Left lung (tissue), 4 donors: ENCODE measurements at regions not wholly inside any gene's neighbourhood (a gene's known extent, or its start where the extent isn't known, plus 50 kb on each side); places are given as distances from the start of the nearest gene placed in this dataset.

Experiments
- ATAC-seq: fragments of 200-7000 bp; cut with Tn5 transposase; one replicate; pipeline ENCODE4 v1.9.1; 2020; ENCODE audit warnings: moderate library complexity
- DNase-seq, 4 donors: peaks; one replicate each; pipeline ENCODE4 v3.0.0-alpha.2; 2013 to 2020
- H3K27ac ChIP-seq, 2 donors: fragments of 200-600 bp; sonication (generic) in 1 of 2; one replicate each; pipeline versions ENCODE4 v1.5.0 to v1.8.0; 2020 to 2021
- H3K27me3 ChIP-seq, 2 donors: fragments of 200-600 bp; sonication (generic) in 1 of 2; one replicate each; pipeline versions ENCODE4 v1.5.0 to v1.8.0; 2020 to 2021
- H3K36me3 ChIP-seq, 2 donors: fragments of 200-600 bp; sonication (generic) in 1 of 2; one replicate each; pipeline versions ENCODE4 v1.5.0 to v1.8.0; 2020 to 2021
- H3K4me1 ChIP-seq, 2 donors: fragments of 200-600 bp; one replicate each; pipeline ENCODE4 v1.8.0; 2021
- H3K4me3 ChIP-seq, 2 donors: fragments of 200-600 bp; sonication (generic) in 1 of 2; one replicate each; pipeline versions ENCODE4 v1.5.0 to v1.8.0; 2020 to 2021; ENCODE audit warnings: mild to moderate bottlenecking in 1 of 2
- H3K9me3 ChIP-seq, 2 donors: fragments of 200-600 bp; sonication (generic) in 1 of 2; one replicate each; pipeline versions ENCODE4 v1.5.0 to v1.8.0; 2020 to 2021
- intact Hi-C, 2 donors: fragments of 100-400 bp; cut with DNase I; formaldehyde crosslinking; loops; one replicate each; pipeline versions ENCODE4 v1.11.2 to v1.14.2; 2022
- TF ChIP-seq, protein P1 (sequence below), 2 donors: fragments of 200-600 bp; sonication (generic) in 1 of 2; IDR thresholded peaks; one replicate each; pipeline versions ENCODE4 v1.5.0 to v1.8.0; 2021; ENCODE audit warnings: antibody characterized with exemption in 2 of 2
- donor health status: DM: no; HTN: yes; CAD: no.
- donor health status: DM: no; HTN: no; CAD: no.

DNA sequence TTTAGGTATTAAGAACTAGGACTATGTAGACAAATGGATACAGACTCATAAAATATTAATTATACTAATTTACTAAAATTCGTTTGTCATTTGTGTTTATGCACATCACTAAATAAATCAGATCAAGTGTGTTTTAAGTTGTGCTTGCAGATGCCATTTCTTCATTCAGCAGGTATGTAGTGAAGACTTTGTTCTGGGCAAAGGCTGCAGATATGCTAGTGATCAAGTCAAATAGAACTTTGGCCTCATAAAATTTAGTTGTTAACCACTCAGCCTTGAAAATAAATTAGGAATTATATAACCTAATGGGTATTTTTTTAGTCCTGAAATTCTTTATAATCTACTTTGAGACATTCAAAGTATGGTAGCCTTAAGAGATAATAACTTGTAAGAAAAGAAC lies 80.4 kb upstream of the TRPC4 start:
- no peak overlapping the region for H3K4me3 ChIP-seq
- ATAC-seq = no peak
- H3K27ac ChIP-seq = no peak overlapping the region
- intact Hi-C loops = no loop called here
- no peaks in the 10 kb centered on the region for H3K4me1 ChIP-seq
- H3K36me3 ChIP-seq = no peaks in the 10 kb centered on the region
- no peak for DNase-seq
- H3K27me3 ChIP-seq = no peaks in the 10 kb centered on the region
- TF ChIP-seq, protein P1, sequence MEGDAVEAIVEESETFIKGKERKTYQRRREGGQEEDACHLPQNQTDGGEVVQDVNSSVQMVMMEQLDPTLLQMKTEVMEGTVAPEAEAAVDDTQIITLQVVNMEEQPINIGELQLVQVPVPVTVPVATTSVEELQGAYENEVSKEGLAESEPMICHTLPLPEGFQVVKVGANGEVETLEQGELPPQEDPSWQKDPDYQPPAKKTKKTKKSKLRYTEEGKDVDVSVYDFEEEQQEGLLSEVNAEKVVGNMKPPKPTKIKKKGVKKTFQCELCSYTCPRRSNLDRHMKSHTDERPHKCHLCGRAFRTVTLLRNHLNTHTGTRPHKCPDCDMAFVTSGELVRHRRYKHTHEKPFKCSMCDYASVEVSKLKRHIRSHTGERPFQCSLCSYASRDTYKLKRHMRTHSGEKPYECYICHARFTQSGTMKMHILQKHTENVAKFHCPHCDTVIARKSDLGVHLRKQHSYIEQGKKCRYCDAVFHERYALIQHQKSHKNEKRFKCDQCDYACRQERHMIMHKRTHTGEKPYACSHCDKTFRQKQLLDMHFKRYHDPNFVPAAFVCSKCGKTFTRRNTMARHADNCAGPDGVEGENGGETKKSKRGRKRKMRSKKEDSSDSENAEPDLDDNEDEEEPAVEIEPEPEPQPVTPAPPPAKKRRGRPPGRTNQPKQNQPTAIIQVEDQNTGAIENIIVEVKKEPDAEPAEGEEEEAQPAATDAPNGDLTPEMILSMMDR (IDR thresholded peaks at IDR 0.05) = no peak
- no peaks in the 10 kb centered on the region for H3K9me3 ChIP-seq

DNA sequence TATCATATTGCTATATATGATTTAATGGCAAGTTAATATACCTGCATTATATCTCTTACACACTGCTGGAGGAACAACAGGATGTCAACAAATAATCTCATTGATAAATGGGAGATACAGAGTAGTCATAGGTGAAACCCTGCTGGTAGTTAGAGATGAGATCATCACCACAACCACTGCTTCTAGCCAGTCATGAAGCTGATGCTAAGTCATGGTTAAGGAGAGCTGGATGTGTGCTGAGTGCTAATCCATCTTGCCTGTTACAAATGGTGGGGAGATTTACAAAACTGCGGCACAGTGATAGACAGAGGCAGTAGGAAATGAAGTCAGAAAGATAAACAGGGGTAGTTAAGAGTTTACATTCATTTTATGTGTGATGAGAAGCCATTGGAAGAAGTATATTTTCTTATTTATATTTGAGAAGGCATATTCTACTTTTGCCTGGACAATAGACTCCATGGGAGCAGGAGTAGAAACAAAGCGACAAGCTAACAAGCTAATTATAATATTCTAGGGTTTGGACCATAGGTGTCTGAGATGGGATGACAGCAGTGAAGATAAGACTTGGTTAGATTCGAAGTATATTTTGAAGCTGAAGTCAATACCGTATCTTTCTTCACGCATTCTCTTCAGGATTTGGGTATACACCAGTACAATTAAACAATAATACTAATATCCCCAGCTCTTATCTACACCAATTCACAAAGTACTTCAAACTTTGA lies 78.0 kb upstream of the TRPC4 start:
- TF ChIP-seq, protein P1 (IDR thresholded peaks at IDR 0.05) = no peak
- no peaks in the 10 kb centered on the region for H3K27me3 ChIP-seq
- no peaks in the 10 kb centered on the region for H3K4me1 ChIP-seq
- DNase-seq (no peak), ATAC-seq (no peak)
- intact Hi-C loops = no loop called here
- no peak overlapping the region for H3K27ac ChIP-seq
- H3K9me3 ChIP-seq = no peaks in the 10 kb centered on the region
- no peaks in the 10 kb centered on the region for H3K36me3 ChIP-seq
- H3K4me3 ChIP-seq = no peak overlapping the region

DNA sequence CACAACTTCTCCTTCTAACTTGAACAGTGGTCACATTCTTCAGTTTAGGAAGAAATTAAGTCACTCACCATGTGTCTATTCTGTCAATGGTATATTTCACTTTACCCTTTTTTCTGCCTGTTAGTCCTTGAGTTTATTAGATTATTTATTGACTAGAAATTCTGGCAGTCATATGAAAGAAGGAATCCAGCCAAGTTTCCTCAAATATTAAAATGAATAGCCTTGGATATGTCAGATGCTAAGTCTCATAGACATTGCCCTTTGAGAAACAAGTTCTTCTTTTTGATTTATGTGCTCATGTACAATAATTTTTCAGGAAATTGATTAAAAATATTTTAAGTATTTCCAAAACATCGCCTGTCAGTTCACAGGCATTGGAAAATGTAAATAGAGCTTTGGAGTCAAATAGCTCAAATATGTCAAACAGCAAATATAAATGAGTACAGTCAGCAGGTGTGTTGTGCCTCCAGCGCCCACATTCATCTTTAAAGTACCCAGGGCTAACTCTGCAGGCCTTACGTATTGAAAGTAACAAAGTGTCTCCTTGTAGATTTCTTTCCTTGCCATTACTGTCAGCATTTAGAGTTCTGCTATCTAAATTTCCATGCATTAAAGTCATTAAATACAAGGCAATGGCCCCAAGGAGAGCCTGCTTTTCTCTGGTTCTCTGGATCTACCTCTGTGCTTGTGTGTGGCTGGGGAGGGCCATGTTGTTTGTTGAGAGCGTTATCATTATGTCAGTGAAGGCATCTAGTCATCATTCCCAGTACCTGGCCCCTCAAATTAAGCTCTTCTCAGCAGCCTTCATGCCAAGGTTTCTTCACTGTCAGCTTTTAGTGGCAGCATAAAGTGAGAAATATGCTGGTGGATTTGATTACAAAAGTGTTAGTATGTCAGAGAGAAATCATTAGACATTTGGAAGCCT lies 76.3 kb upstream of the TRPC4 start:
- H3K4me1 ChIP-seq = no peaks in the 10 kb centered on the region
- no peaks in the 10 kb centered on the region for H3K27me3 ChIP-seq
- TF ChIP-seq, protein P1 (IDR thresholded peaks at IDR 0.05) = no peak
- no peak overlapping the region for H3K4me3 ChIP-seq
- DNase-seq = no peak
- H3K27ac ChIP-seq = no peak overlapping the region
- ATAC-seq = no peak
- intact Hi-C loops = no loop called here
- H3K9me3 ChIP-seq = no peaks in the 10 kb centered on the region
- H3K36me3 ChIP-seq = no peaks in the 10 kb centered on the region

DNA sequence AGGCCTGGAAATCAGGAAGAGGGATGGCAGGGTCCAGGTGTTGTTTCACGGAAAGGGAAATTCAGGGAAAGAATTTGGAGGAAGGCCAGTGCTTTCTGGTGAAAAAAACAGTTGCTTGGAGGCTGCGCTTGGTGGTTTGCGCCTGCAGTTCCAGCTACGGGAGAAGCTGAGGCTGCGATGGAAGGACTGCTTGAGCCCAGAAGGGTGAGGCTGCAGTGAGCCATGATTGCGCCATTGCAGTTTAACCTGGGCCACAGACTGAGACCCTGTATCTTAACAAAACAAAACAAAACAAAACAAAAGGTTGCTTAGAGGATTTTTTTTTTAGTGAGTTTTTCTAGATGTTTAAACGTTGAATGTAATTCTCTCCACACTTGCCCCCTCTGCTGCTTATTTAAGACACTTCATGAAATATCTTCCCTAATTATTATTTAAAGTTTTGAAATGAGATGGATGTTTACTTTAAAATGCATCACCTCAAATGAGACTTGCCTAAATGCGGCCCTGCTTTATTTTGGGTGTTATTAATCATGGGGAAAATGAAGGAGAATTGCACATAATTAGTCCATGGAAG lies 75.4 kb upstream of the TRPC4 start:
- TF ChIP-seq, protein P1 (IDR thresholded peaks at IDR 0.05) = no peak
- Histone ChIP-seq H3K36me3 (no peaks in the 10 kb centered on the region), H3K27ac (no peak overlapping the region), H3K4me3 (no peak overlapping the region), H3K9me3 (no peaks in the 10 kb centered on the region), H3K27me3 (no peaks in the 10 kb centered on the region), H3K4me1 (no peaks in the 10 kb centered on the region)
- ATAC-seq (no peak), DNase-seq (no peak)
- intact Hi-C loops = no loop called here
